OCI-LY3 (cell line): ENCODE measurements at regions not wholly inside any gene's neighbourhood (a gene's known extent, or its start where the extent isn't known, plus 50 kb on each side); places are given as distances from the start of the nearest gene placed in this dataset.

Experiments
- CTCF ChIP-seq: fragments of 200-600, 300-600 bp; sonication (generic); IDR thresholded peaks from 2 replicates; pipeline ENCODE4 v1.5.1; 2014; ENCODE audit warnings: antibody characterized with exemption, low read length, low read depth
- EZH2phosphoT487 ChIP-seq: fragments of 200-600 bp; shearing (Covaris generic); IDR thresholded peaks from 2 replicates; pipeline ENCODE4 v1.6.1; 2018; ENCODE audit warnings: antibody characterized with exemption, mixed run types, low read depth

GRCh38 chr14:106843386-106843785 is 1317.0 kb downstream of the TMEM121 start:
- TF ChIP-seq CTCF (peak; percentile 33), EZH2phosphoT487 (no peak)
